ENCODE measurements at regions not wholly inside any gene's neighbourhood (a gene's known extent, or its start where the extent isn't known, plus 50 kb on each side); places are given as distances from the start of the nearest gene placed in this dataset.

- no peak for TF ChIP-seq EP300 (IDR thresholded peaks at IDR 0.05)
- TF ChIP-seq, protein P1, sequence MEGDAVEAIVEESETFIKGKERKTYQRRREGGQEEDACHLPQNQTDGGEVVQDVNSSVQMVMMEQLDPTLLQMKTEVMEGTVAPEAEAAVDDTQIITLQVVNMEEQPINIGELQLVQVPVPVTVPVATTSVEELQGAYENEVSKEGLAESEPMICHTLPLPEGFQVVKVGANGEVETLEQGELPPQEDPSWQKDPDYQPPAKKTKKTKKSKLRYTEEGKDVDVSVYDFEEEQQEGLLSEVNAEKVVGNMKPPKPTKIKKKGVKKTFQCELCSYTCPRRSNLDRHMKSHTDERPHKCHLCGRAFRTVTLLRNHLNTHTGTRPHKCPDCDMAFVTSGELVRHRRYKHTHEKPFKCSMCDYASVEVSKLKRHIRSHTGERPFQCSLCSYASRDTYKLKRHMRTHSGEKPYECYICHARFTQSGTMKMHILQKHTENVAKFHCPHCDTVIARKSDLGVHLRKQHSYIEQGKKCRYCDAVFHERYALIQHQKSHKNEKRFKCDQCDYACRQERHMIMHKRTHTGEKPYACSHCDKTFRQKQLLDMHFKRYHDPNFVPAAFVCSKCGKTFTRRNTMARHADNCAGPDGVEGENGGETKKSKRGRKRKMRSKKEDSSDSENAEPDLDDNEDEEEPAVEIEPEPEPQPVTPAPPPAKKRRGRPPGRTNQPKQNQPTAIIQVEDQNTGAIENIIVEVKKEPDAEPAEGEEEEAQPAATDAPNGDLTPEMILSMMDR (IDR thresholded peaks at IDR 0.05): no peak
- TF ChIP-seq POLR2A (IDR thresholded peaks at IDR 0.05): no peak
- Histone ChIP-seq H3K27ac (no peak overlapping the region), H3K27me3 (no peaks in the 10 kb centered on the region), H3K4me1 (ENCODE audit: insufficient read depth) (no peaks in the 10 kb centered on the region), H3K36me3 (no peaks in the 10 kb centered on the region), H3K4me3 (no peak overlapping the region), H3K9me3 (no peaks in the 10 kb centered on the region)
- DNase-seq: no peak
- intact Hi-C loops (cut with DNase I): loop anchor here in 1 of 4 donors (5.0 kb wide), 1 partner anchor 48 kb away; no protein-coding TSS in a partner anchor
- 66 to 75% (median 75%) methylated on average over 1 of the region's 1 CpG for WGBS, 3 donors
Observed at GRCh38 chrX:148310426-148311165, 189.8 kb upstream of the AFF2 start.

- Histone ChIP-seq H3K27me3 (no peaks in the 10 kb centered on the region), H3K4me1 (ENCODE audit: insufficient read depth) (no peaks in the 10 kb centered on the region), H3K4me3 (no peak overlapping the region), H3K27ac (no peak overlapping the region), H3K9me3 (no peaks in the 10 kb centered on the region), H3K36me3 (no peaks in the 10 kb centered on the region)
- no peak for DNase-seq
- TF ChIP-seq EP300 (IDR thresholded peaks at IDR 0.05) (no peak), POLR2A (IDR thresholded peaks at IDR 0.05) (no peak)
- TF ChIP-seq, protein P1 (IDR thresholded peaks at IDR 0.05): no peak
- intact Hi-C loops (cut with DNase I): loop anchor here in 1 of 4 donors (5.0 kb wide), 1 partner anchor 49 kb away; no protein-coding TSS in a partner anchor
Observed at GRCh38 chrX:148311544-148311943, 188.9 kb upstream of the AFF2 start.

GRCh38 chrX:148314876-148315275, 185.5 kb upstream of the AFF2 start:
- TF ChIP-seq EP300 (IDR thresholded peaks at IDR 0.05) (no peak), POLR2A (IDR thresholded peaks at IDR 0.05) (no peak)
- TF ChIP-seq, protein P1 (IDR thresholded peaks at IDR 0.05): no peak
- H3K4me1 ChIP-seq (ENCODE audit: insufficient read depth): no peaks in the 10 kb centered on the region
- H3K36me3 ChIP-seq: no peaks in the 10 kb centered on the region
- no peaks in the 10 kb centered on the region for H3K9me3 ChIP-seq
- 76 to 89% (median 78%) methylated on average over 1 of the region's 1 CpG for WGBS, 3 donors
- no peak overlapping the region for H3K27ac ChIP-seq
- H3K4me3 ChIP-seq: no peak overlapping the region
- intact Hi-C loops (cut with DNase I): loop anchor here in 1 of 4 donors (5.0 kb wide), 1 partner anchor 53 kb away; no protein-coding TSS in a partner anchor
- H3K27me3 ChIP-seq: no peaks in the 10 kb centered on the region
- DNase-seq: no peak

GRCh38 chrX:148316446-148316845, 184.0 kb upstream of the AFF2 start:
- no peak overlapping the region for H3K4me3 ChIP-seq
- no peak overlapping the region for H3K27ac ChIP-seq
- WGBS, 3 donors: 27 to 42% (median 32%) methylated on average over 1 of the region's 1 CpG
- H3K27me3 ChIP-seq: no peaks in the 10 kb centered on the region
- H3K36me3 ChIP-seq: no peaks in the 10 kb centered on the region
- DNase-seq: no peak
- no peaks in the 10 kb centered on the region for H3K4me1 ChIP-seq (ENCODE audit: insufficient read depth)
- no peaks in the 10 kb centered on the region for H3K9me3 ChIP-seq
- intact Hi-C loops (cut with DNase I): no loop called here
- TF ChIP-seq EP300 (IDR thresholded peaks at IDR 0.05): no peak
- no peak for TF ChIP-seq POLR2A (IDR thresholded peaks at IDR 0.05)
- TF ChIP-seq, protein P1 (IDR thresholded peaks at IDR 0.05): no peak
